HG03045 (cell line): ENCODE measurements at regions not wholly inside any gene's neighbourhood (a gene's known extent, or its start where the extent isn't known, plus 50 kb on each side); places are given as distances from the start of the nearest gene placed in this dataset.
"Not testable (repeated sequence)": the region's sequence is repeated elsewhere in the genome, so short reads cannot be mapped to it uniquely, and the experiment has no call there.

Experiments used
- ATAC-seq: cut with Tn5 transposase; IDR thresholded peaks from one replicate; pipeline ENCODE4 v1.9.1; 2021; ENCODE audit warnings: mild to moderate bottlenecking, moderate library complexity; ENCODE audit not compliant: unreplicated experiment

GRCh38 chr1:238406098-238406860, 515.6 kb upstream of the ZP4 start:
- no peak for ATAC-seq

DNA sequence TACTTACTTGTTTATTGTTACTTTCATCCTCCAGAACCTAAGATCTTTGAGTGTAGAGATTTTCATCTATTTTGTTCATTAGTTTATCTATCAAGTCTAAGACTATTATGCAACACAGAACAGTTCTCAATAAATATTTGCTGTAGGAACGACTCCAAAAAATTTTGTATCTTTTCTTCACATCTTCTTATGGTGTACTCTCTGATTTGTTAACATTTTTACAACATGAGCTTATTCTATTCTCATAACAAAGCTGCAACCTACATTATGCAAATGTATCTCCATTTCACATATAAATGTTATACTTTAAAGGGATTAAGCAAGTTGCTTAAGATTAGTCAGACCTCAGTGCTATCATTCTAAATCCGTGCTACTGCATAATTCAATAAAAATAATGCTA, 514.2 kb upstream of the ZP4 start:
- no peak for ATAC-seq

DNA sequence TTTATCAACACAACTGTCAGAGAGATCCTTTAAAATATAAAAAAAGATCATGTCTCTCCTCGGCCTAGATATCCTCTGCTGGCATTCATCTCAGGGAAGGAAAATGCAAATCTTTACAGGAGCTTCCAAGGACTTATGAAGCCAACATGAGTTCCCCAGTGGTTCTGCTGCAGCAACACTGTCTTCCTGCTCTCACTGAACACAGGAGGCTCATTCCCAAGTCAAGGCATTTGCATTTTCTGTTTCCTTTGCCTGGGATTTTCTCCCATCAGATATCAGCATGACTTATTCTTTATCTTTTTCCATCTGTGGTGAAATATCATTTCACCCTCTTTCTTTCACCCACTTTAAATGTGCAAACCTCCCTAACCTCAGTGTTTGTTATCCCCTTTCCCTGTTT, 513.8 kb upstream of the ZP4 start:
- no peak for ATAC-seq

DNA sequence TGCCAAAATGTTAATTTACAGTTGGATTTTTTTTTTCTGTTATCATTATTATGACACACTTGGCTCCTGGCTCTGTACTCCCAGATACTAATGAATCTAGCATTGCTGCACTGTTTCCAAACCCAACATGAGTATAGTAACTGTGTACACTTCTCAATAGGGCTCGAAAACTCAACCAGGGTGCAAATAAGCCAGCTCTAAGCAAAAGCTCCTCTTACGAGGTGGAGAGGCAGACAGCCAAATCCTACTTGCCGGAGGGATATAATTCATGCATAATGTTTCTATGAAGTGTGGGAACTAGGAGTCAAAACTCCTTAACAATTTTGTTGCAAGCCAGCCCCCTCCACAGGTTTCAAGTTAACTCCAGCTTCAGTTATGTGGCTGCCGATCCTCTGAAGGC, 510.4 kb upstream of the ZP4 start:
- no peak for ATAC-seq

- ATAC-seq: no peak
These were observed 508.8 kb upstream of the ZP4 start for GRCh38 chr1:238399558-238399957.

- ATAC-seq: no peak
These were observed 505.4 kb upstream of the ZP4 start for GRCh38 chr1:238396140-238396539.

DNA sequence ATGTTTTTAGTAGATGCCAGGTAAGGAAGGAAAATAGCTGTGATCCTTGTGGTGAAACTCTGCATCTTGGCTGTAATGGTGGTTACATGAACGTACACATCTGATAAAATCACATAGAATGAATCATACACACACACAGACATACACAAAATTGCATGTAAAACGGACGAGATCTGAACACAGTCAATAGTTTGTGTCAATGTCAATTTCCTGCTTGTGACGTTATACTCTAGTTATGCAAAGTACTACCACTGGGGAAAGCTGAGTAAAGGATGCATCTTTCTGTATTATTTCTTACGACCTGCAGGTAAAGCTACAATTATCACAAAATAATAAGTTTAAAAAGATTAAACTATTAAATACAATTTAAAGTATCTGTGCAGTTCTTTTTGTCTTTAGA, 493.7 kb upstream of the ZP4 start:
- ATAC-seq: no peak

- ATAC-seq: no peak
These were observed 489.4 kb upstream of the ZP4 start for GRCh38 chr1:238380167-238380566.

GRCh38 chr1:238379446-238379845, 488.7 kb upstream of the ZP4 start:
- ATAC-seq: not testable (repeated sequence)

DNA sequence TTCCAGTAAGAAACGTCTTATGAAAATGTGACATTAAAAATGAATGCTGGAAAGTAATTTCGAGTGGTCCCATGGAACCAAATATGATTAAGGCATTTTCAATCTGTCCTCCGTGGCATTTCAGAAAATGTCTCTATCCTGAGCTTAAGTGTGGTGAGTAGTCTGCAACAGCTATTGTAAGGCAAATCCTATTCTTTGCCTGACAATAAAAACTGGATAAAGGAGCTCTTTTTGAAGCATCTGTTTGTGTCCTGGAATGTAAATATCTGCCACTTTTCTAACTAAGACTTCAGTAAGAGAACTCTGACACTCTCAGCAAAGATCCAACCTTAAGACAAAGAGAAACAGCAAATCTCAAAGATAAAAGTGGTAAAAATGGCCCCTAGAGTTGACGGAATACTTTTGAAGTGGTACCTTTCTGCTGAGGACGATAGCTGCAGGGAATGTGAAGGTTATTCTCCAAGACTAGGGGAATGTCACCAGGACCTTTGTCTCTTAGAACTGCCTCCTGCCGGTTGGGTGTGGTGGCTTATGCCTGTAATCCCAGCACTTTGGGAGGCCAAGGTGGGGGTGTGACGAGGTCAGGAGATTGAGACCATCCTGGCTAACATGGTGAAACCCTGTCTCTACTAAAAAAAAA, 486.7 kb upstream of the ZP4 start:
- no peak for ATAC-seq

DNA sequence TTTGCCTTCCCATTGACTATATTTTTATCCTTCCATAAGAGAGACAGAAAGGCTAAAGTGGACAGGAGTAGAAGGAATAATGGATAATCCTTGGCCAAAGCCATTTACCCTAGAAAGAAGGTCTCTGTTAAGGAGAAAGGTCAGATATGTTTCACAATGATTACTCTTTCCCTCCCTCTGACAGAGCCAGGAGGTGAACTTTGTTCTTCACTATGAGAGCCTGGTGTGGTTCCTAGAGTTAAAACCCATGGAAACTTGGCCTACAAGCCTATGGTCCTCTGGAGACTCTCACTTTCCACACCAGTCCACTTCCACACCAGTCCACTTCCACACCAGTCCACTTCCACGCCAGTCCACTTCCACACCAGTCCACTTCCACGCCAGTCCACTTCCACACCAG, 479.9 kb upstream of the ZP4 start:
- ATAC-seq: no peak

- no peak for ATAC-seq
These were observed 473.6 kb upstream of the ZP4 start for GRCh38 chr1:238364214-238364892.

DNA sequence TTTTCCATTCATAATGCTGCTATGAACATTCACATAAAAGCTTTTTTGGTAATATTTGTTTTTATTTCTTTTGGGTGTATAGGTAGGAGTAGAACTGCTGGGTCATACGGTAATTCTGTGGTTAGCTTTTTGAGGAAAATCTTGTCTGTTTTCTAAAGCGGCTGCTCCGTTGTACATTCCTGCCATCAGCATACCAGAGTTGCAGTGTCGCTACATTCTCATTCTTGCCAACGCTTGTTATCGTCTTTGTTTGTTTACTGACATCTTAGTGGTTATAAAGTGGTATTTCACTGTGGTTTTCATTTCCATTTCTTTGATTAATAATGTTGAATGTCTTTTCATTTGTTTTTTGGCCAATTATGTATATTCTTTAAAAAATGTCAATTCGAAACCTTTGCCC, 469.8 kb upstream of the ZP4 start:
- ATAC-seq: no peak

GRCh38 chr1:238350471-238350870, 459.7 kb upstream of the ZP4 start:
- no peak for ATAC-seq

GRCh38 chr1:238346340-238346739, 455.6 kb upstream of the ZP4 start:
- no peak for ATAC-seq

DNA sequence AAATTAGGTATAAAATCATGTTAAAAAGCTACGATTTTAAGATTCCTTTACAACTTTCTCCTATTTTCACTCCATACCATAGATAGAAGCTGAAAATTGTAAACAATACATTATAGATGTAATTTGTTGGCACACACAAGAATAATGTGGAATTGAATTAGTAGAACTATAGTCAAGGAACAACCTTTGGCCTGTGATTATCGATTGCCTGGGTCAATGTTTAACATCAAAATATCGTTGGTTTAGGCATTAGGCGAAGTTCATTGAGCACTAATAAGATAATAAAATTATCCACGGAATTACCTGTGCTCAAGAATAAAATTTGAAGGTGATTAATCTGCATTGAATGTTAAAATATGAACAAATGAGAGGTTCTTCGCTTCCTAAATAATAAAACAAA, 455.1 kb upstream of the ZP4 start:
- no peak for ATAC-seq

GRCh38 chr1:238343852-238344251, 453.1 kb upstream of the ZP4 start:
- ATAC-seq: no peak

DNA sequence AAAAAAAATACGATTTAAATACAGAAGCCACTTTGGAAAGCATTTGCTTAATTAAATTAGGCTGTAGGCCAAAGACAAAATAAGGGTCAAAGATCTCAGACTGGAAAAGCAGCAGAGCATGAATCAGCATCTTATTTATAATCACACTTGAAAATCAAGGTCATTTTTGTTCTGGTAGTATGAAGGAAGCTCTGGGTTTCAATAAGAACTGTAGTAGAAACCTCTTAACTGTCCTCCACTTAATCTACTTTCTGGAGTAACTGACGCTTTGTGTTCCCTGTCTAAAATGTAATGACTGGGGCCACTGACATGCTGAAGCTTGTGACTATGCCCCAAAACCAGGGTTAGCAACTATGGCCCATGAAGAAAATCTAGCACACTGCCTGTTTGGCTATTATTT, 450.7 kb upstream of the ZP4 start:
- no peak for ATAC-seq

DNA sequence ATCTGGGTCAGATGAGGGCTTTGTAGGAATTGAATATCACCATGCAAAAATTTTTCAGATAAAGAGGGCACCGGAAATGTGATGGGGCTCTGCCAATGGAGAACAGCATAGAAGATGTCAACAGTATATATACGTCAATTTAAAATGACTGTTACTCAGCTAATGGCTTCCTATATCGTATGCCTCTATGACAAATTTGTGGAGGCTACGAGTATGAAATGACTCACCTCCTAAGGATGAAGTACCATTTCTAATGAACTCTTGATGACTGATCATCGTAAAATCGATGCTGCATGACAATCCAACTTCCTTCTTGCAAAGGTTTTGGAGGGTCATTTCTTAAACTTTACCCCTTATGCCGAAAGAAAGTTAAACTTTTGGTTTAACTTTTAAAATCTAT, 450.3 kb upstream of the ZP4 start:
- ATAC-seq: no peak

- no peak for ATAC-seq
These were observed 445.8 kb upstream of the ZP4 start for GRCh38 chr1:238336531-238336930.

GRCh38 chr1:238334170-238334569, 443.4 kb upstream of the ZP4 start:
- no peak for ATAC-seq

- ATAC-seq: no peak
These were observed 440.8 kb upstream of the ZP4 start for GRCh38 chr1:238331557-238331956.
